MV-4-11 (cell line): ENCODE measurements at regions not wholly inside any gene's neighbourhood (a gene's known extent, or its start where the extent isn't known, plus 50 kb on each side); places are given as distances from the start of the nearest gene placed in this dataset.

Experiments used
- DNase-seq: peaks from one replicate; lab custom pipeline; 2025; lab: John Stamatoyannopoulos, UW

DNA sequence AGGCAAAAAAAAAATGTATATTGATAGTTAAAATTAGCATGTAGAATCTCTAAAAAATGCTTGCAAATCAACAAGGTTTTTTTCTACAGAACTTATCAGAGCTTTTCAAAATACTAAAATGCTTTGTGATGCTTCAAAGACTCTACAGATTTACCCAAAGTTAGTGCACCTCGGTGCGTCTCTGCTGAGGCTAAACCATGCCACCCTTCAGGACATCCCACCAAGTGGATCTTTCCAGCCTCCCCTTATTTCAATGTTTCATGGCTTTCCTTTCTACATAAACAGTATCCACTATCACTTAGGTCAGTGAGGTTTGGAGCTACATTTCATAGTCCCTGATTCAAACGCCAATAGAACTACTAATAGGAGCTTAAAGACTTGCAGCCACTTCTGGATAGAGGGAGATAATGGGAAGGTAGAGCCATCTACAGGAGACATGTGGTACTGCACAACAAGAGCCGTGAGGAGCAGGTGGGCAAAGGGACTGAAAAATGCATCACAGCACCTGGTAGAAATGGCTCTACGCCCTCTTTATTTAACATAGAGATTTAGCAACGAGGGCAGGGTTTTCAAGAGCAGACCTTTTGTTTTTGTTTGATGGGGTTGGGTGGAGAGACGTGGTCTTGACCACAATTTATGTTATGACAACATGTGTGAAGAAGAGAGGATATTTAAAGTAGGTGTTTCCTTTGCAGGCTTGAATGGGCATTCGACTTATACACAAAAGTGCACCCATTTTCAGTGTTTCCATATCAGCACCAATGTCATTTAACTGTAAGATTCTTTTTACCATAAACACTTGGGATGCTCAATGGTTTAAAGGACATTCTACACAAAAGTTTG lies 56.1 kb upstream of the SLC35G4 start:
- peak; percentile 20 for DNase-seq

DNA sequence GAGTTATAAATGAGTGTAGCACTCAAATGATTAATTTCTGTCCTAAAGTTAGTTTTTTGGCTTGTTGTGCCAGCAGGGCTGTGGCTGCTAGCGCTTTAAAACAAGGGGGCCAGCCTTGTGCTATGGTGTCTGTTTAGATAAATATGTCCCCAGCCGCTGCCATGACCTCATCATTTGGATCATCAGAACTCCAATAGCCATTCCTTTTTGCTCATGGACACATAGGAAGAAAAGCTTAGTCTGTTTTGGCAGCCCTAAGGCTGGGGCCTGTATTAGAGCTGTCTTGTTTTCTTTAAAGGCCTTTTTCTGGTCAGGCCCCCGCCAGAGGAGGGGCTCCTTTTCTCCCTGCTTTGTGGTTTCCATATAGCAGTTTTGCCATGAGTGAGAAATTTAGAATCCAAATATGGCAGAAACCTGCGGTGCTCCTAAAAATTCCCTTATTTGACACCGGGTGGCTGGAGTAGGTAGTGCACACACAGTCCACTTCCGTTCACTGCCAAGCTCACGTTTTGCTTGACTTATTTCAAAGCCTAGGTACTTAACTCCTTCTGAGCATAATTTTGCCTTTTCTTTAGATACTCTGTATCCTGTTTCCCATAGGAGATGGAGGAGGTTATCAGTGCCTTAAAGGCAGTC lies 60.4 kb upstream of the SLC35G4 start:
- no peak for DNase-seq

DNA sequence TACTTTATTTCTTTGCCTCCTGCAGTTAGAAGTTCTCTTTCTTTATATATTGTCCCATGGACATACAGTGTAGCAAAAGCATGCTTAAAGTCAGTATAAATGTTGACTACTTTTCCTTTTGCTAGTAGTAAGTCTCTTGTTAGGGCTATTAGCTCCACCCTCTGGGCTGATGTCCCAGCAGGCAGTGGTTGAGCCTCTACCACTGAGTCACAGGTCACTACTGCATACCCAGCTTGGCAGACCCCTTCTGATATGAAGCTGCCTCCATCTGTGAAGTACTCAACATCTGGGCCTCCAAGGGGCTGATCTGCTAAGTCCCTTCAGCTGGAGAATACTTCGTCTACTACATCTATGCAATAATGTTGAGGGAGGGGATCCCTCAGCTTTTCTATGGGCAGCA lies 61.0 kb upstream of the SLC35G4 start:
- DNase-seq = no peak

DNA sequence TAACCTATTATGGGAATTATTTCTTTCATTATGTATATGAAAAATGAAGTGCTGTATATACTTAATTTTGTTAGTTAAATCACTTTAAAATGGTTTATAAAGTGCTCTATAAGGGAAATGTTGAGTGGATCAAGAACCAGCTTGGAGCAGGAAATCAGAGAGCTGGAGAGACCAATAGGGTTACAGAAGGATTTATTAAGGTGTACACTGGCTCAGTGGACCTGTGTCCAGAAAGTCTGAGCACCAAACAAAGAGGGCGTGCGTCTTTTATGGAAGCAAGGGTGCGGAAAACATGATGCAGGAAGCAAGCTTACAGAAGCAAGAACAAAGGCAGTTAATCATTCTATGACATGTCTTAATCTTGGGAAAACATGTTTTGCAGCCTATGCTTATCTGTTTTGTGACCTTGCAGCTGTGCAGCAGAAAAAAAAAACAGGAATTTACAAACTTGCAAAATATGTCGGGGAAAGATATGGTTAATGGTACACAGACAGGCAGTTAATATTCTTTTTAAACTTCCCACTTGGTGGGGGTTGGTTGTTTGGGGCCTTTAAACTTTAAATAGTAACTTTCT lies 65.2 kb upstream of the SLC35G4 start:
- DNase-seq = no peak

DNA sequence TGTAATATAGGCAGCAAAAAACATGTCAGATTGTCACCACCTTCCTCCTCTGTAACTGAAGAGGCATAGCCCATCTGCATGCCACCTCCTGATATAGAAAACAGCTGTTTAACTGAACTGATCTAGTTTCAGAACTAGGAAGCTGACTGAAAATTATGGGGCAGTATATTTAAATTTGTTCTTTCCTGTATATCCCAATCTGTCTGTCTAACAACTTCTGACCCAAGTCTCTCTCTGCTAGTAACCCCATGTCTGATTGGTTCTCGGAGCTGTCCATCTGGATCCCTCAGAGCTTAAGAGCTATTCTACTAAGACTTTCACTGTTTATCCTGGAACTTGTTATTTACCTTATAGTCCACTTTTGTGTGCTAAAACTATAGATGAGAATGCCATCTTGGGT lies 68.2 kb upstream of the SLC35G4 start:
- no peak for DNase-seq

DNA sequence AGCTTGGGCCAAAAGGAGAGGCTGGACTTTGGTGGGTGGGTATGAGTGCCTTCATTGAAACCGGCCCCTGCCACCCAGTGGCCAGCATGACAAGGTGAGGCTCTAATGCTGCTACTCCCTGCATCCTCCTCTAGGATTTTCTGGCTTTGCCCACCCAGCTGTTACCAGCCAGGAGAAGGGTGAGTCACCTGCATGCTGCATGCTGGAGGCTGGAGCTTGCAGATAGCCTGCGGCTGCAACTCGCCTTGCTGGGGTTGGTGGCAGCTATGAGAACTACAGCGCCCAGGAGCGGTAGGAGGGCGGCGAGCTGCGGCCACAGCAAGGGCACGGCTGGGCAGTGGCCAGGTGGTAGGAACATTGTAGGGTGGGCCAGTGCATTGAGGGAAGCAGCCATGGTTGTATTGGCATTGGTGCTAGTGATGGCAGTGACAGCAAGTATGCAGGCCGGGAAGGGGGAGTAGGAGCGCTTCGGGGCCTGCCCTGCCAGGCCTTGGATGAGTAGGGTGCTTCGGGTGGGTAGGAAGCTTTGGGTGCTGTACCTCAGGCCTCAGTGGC lies 75.4 kb upstream of the SLC35G4 start:
- no peak for DNase-seq

DNA sequence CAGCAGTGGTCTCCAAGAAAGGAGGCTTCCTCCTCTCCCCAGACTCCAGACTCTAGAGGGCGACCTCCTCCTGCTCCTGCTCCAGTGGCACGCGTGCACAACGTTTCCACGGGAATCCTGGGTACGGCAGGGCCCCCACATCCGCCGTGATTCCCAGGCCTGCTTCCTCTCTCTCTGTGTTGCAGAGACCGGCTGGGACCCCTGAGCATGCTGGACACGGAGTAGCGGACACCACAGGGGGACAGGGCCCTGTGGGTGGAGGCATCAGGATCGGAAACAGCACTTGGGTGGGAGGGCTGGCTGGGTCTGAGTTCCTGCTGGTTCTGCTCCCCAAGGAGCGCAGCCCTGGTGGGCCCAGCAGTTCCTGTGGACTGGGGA lies 75.9 kb upstream of the SLC35G4 start:
- no peak for DNase-seq

GRCh38 chr18:11532758-11533512 lies 76.5 kb upstream of the SLC35G4 start:
- DNase-seq = no peak

DNA sequence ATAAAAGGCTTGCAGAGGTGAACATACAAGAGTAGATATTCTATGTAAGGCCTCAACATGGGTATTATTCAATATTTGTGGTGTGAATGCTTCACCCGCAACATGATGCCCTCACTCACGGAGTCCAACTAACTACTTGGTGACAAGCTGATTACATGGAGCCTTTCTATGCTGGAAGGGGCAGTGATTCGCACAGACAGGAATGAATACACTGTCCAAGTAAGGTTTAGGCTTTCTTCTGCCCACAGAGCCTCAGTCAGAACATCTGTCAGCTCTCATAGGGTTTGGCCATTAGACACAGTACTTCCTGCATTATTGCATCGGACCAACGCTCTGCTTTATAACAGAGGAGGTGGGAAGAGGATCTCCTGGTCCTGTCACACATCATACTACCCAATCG lies 80.3 kb upstream of the SLC35G4 start:
- no peak for DNase-seq

GRCh38 chr18:11526675-11527074 lies 82.7 kb upstream of the SLC35G4 start:
- DNase-seq = no peak

DNA sequence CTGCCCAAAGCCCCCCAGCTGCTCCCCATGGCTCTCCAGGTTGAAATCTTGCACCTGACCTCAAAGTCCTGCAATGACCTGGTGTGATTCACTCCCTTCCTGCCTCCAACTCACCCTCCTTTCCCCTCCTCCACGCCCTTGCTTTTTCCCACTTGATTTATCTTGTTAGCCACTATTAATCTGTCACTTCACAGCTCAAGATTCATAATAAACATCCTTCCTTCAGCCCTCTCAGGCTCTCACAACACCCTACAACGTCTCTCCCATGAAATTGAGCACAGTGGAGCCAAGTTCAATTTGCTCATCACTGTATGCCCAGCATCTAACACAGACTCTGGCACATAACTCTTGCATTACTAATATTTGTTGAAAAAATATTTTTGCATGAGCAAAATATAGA lies 85.6 kb upstream of the SLC35G4 start:
- no peak for DNase-seq

- no peak for DNase-seq
Observed at GRCh38 chr18:11522992-11523391, 86.4 kb upstream of the SLC35G4 start.

DNA sequence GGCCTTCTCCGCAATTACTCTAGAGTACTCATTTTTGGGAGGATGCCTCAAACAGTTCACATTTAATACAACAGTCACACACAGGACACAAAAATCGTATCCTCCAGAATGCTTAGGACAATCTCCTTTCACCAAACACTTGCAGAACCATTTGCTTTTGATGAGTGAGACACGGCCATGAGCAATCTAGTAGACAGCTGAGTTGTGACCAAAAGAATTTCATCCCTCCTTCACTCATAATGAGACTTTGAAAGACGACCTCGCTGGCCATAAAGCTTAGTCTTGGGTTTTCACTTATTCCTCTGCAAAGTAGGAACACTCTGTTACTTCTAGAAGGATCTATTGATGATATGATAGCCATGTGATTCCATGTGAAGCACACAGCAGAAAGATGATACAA lies 87.5 kb upstream of the SLC35G4 start:
- DNase-seq = no peak

- no peak for DNase-seq
Observed at GRCh38 chr18:11520536-11520935, 88.9 kb upstream of the SLC35G4 start.

- peak; percentile 73 for DNase-seq
Observed at GRCh38 chr18:11518788-11519685, 90.4 kb upstream of the SLC35G4 start.

DNA sequence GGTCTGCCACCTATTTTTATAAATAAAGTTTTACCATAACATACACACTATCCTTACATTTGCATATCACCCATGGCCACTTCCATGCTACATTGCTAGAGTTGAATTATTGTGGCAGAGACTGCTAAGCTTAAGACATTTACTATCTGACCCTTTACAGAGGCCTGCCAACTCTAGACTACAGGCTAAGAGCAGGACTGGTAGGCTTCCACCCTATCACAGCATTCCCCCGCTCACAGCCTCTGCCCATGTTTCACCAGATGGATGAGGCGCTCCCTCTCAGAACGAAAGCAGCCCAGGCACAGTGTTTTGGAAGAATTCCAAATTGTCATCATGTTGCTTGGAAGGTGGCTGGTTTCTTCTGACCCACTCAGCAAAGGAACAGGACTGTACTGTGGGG lies 91.7 kb upstream of the SLC35G4 start:
- DNase-seq = no peak

- no peak for DNase-seq
Observed at GRCh38 chr18:11516751-11517503, 92.5 kb upstream of the SLC35G4 start.

DNA sequence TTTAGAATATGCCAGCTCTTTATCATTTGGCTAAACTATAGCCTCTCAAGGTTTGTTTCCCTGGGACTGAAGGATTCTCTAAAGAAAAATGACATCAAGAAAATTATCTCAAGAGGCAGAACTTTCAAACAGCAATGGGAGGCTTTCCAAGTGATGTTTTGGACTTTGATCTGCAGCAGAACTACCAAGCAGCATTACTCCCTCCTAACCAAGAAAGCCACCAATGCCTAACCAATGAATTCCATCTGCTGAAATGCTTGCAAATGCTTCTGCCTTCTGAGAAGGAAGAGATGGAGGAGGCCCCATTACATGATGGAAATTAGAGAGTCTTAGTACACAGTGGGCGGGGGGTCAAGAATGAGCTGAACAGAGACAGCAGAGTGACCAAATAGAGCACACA lies 95.1 kb upstream of the SLC35G4 start:
- no peak for DNase-seq

DNA sequence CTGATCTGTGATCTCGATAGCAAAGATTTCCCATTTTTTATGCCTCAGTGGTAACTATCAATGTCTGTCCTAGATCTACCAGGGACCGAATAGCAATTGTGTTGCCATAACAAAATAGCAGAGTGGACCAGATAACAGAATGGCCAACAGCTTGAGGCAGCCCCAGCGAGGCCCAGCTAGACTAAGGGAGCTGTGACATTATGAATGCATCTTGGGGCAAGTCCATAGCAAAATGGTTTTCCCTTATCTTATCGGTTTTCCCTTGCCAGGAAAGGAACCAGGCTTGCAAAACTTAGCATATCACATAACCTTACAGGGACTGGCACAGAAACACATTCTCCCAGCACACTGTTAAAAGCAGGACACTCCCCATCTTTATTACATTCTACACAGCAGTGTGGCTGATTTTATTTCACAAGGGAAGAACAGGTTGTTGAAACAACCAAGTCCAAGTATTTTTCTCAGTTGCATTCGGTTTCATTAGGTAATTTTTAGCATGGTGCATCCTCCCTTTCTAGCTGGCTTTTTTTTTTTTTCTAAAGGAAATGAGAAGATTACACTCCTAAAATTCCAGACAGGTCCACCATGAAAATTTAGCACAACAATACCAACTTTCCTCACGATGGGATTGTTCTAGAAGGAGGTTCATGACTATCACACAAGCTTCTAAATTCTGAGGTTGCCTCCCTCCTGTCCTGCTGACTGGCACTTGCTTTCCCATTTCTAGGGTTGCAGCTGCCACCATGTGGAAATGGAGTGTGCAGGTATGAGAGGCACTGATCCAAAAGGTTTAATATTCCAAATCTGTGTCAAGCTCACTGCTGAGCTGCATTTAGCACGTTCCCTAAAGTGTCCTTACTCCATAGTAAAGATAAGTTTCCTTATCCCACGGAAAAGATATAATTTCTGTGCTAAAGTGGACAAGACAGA lies 97.0 kb upstream of the SLC35G4 start:
- peak; percentile 24 for DNase-seq
